HG03097 (cell line): ENCODE measurements at regions not wholly inside any gene's neighbourhood (a gene's known extent, or its start where the extent isn't known, plus 50 kb on each side); places are given as distances from the start of the nearest gene placed in this dataset.
"Not testable (repeated sequence)": the region's sequence is repeated elsewhere in the genome, so short reads cannot be mapped to it uniquely, and the experiment has no call there.

ENCODE experiments used
- ATAC-seq: cut with Tn5 transposase; IDR thresholded peaks from one replicate; pipeline ENCODE4 v1.9.1; 2021; ENCODE audit not compliant: unreplicated experiment, low FRiP score

DNA sequence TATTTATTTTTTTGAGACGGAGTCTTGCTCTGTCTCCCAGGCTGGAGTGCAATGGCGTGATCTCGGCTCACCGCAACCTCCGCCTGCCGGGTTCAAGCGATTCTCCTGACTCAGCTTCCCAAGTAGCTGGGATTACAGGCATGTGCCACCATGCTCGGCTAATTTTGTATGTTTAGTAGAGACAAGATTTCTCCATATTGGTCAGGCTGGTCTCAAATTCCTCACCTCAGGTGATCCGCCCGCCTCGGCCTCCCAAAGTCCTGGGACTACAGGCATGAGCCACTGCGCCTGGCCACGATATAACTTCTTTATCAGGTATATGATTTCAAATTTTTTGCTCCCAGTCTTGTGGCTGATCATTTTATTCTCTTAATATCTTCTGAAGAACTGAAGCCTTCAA is 1506.3 kb downstream of the FAM181B start:
- ATAC-seq = not testable (repeated sequence)

DNA sequence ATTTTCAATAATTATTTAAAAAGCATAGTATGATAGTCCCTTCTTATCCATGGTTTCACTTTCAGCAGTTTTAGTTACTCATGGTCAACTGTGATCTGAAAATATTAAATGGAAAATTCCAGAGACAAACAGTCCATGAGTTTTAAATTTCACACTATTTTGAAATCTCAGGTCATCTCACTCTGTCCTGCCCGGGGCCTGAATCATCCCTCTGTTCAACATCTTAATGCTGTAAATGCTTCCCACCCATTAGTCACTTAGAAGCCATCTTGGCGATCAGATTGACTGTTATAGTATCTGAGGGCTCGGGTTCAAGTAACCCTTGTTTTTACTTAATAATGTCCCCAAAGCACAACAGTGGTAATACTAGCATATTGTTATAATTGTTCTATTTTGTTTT is 1509.3 kb downstream of the FAM181B start:
- no peak for ATAC-seq

DNA sequence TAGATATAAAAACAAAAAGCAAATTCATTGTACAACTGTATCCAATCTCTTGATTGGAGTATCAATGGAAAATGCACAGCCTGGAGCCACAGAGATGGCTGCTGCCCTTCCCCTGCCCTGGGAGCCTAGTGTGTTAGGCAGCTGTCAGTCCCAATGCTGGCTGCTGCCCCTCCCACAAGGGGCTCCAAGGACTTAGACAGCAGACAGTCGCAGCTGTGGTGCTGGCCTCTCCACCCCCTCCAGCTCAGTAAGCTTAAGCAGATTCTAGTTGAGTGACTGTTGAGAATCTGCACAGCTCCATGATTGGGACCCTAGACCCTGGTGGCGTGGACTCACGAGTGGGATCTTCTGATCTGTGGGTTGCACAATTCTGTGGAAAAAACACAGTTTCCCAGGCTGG is 1511.2 kb downstream of the FAM181B start:
- no peak for ATAC-seq

DNA sequence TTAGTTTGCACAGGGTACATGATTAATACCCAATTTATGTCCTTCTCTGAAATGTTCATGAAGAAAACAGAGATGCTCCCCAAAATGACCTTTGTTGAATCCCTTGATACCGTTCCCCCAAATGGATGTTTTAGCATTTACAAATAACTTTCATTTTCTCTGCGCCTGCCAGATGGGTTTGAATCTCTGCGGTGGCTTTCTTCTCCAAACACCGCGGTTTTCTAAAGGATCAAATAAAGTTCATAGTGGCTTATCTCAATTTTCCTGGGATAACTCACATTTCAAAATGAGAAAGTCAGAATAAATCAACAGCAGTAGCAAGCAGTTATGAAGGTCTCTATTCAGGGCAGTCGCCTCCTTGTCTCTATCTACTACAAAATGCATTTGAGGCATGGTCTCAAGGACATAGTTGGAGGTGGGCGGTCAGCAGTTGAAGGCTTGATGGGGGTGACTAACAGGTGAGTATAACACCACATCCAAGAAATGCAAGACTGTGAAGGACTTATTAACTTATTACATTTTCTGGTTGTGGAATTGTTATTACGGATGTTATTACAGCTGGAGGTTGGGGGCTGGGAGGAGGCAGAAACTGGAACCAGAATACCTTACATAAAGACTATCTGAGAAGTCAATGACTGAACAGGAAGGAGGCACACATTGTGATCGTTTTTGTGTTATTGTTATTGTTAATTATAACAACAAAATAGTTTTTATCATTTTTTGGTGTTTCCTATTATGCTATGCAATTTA is 1513.3 kb downstream of the FAM181B start:
- no peak for ATAC-seq

DNA sequence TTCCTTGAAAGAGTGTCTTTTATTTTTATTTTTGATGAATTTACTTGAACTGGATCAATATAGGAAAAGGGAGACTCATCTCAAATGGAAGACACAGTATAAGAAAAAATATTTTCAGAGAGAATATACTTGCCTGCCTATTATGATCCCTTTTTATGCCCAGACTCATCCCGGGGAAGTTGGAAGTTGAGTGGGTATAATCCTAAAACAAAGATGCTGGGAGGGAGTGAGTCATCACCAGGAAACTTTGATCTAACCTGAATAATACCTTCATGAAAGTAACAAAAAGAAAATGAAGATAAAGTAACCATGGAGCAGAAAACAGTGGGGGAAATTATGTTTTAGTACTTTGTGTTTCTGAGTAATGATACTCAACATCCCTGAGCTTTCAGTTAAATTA is 1514.0 kb downstream of the FAM181B start:
- no peak for ATAC-seq

DNA sequence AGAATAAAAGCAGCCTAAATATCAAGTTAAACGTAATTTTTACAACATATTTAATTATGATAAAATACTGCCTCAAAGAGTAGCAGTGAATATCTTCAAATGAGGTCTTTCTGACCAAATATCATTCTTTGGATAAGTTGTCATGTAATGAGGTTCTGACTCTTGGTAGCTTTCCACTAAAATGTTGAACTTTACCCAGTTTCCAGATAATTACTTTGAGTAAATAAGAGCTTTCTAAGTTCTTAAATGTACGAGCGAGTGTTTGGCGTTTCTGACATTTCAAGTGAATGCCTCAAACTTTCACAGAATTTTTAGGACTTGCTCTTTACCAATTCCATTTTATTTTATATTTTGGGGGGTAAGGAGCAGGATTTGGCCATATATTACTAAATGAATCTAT is 1515.2 kb downstream of the FAM181B start:
- ATAC-seq = no peak

DNA sequence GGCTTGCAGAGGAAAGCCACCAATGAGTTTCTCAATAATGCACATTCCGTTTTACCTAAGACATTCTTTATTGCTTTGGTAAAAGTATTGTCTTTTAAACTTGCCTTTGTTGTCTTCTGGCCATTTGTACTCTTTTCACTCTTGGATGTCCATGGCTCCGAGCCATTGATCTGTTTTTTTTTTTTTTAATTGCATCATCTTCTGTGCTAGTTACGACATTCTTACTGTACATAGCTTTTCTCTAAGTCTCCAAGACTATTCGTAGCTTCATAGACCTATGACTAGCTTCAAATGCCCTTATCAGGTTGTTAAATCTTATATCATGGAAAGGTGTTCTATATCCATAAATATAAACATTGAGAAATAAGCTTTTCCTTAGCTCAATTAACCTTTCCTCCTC is 1522.6 kb downstream of the FAM181B start:
- no peak for ATAC-seq

DNA sequence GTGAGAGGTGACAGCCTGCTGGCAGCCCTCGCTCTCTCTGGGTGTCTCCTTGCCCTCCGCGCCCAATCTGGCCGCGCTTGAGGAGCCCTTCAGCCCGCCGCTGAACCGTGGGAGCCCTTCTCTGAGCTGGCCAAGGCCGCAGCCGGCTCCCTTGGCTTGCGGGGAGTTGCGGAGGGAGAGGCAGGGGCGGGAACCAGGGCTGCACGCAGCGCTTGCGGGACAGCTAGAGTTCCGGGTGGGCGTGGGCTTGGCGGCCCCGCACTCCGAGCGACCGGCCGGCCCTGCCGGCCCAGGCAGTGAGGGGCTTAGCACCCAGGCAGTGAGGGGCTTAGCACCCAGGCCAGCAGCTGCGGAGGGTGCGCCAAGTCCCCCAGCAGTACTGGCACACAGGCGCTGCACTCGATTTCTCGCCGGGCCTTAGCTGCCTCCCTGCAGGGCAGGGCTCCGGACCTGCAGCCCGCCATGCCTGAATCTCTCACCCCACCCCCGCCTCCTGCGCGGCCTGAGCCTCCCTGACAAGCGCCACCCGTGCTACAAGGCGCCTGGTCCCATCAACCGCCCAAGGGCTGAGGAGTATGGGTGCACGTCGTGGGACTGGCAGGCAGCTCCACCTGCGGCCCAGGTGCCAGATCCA is 1526.1 kb downstream of the FAM181B start:
- ATAC-seq = no peak

DNA sequence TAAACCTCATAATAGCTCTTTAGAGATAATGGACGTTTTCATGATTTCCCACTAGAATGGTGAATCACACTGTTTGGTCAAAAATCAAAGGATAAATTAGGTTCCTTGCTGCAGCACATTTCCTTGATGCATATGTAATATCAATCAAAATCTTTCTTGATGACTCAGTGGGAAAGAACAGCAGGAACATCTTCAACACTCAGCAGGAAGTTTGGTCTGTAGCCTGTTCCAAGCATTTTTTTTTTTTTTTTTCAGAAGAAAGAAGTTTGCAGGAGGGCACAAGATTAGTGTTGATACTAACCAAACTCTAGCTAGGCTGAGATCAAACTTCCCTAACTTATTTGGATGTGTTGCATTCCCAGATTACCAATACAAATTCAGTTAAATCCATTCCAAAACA is 1529.8 kb downstream of the FAM181B start:
- no peak for ATAC-seq

DNA sequence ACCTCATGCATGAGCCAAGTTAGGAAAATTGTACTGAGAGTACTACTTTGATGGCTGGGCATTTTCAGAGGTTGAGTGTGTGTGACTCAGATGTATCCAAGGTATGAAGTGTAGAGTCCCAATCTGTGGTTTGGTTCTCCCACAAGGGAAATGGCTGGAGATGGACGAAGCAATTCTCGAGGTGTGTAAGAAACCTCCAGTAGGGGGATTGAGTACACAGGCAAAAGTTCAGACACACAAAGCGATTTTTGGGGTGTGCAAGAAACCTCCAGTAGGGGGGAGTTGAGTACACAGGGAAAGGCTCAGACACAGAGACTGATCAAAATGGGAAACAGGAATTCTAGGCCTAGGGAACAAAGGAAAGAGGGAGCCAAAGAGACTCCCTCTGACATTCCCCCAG is 1536.3 kb downstream of the FAM181B start:
- no peak for ATAC-seq

DNA sequence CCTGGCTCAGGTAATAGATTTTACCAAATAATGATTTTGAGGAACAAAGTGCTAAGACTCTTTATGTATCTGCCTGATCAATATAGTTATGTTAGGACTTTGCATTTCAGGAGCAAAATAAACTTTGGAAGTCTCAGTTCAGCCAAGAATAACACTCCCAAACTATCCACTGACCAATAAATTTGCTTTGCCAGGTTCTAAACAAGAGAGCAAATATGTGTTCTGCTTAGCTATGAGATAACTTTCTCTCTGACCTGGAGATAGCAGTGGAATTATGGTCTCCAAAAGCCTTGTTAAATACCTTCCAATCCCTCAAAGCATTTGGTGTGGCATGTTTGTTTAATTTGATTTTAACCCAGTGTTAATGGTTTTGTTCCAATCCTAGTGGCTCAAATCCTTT is 1541.1 kb downstream of the FAM181B start:
- ATAC-seq = no peak

DNA sequence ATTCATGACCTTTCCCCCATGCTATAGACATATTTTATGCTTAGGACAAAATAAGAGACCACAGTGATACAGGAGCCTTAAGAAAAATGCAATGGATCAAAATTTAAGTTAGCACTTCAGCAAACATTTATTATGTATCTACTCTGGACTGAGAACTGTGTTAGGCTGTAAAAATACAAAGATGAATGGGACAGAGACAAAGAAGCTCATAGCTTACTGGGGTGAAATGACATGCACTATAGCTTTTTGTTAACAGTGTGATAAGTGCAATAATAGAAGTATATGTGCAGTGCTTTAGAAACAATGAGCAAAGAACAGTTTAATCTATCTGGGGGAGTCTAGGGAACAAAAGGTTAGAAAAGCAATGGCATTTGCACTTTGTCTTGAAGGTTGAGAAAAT is 1543.1 kb downstream of the FAM181B start:
- ATAC-seq = no peak

DNA sequence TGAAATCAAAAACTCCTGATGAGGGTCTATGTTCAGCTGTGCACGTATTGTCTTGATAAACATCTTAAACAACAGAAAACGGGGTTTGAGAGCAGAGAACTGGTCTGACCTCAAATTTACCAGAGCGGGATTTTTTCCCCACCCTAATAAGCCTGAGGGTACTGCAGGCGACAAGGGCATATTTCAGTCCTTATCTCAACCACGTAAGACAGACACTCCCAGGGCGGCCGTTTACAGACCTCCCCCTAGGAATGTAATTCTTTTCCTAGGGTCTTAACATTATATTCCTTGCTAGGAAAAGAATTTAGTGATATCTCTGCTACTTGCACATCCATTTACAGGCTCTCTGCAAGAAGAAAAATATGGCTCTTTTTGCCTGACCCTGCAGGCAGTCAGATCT is 1546.6 kb downstream of the FAM181B start:
- ATAC-seq = not testable (repeated sequence)

DNA sequence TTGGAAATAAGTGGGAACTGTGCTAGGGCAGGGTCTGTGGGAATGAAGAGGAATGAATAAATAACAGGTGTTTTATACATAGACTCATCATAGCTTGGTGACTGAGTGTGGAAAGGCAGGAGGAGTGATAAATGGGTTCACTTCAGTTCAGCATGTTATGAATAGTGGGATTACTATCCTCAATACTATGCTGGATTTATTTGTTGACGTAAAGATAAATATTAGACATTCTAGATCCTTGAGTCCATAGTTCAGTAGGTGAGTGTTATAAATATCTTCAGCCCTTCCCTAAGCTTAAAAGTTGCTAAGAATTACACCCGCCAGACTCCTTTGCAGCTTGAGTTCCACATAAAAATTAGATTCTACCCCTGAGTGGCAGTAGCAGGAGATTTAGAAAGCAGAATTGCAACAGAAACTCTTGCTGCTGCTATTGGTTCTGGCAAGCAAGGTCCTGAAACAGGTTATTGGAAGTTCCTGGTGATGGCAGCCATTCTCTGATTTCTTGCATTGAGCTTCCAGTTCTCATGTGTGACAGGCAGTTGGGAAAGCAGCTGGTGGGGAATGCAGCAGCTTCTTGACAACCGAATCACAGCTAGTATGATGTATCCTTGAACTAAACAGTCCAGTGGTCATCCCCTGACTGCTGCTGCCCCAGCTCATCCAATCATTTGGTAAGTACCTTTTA is 1558.9 kb downstream of the FAM181B start:
- ATAC-seq = no peak

DNA sequence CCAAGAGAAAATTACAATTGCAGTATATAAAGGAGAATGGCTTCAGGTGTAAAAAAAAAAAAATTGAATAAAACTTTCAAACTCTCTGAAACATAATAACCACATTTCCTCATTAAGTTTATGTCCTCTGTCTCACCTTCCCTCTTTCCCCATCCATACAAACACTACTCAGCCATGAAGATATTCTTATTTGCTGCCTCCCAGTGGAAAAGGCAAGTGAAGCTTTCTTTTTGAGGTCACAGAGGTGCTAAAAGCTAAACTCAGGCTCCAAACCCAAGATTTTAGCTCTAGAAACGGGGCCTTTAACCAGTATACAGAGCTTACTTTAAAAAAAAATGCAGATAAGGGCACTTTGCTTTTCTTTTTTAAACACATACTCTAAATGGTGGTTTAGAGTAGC is 1568.5 kb downstream of the FAM181B start:
- no peak for ATAC-seq

DNA sequence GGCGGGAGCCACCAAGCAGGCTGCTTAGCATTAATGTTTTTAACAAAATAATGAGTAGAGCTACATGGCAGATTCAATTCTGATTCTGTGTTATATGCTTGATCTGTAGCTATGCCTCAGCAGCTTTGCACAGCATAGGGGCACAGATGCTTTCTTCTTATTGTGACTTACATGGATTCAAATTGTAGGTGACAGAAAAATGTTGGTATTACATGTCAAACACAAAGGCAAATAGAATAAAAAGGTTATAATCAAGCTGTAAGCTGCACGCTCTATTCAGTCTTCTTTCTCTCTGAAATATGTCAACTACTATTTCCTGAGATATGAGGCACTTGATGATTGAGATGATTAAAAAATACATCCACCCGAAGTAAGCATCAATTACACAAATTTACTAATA is 1573.8 kb downstream of the FAM181B start:
- no peak for ATAC-seq

DNA sequence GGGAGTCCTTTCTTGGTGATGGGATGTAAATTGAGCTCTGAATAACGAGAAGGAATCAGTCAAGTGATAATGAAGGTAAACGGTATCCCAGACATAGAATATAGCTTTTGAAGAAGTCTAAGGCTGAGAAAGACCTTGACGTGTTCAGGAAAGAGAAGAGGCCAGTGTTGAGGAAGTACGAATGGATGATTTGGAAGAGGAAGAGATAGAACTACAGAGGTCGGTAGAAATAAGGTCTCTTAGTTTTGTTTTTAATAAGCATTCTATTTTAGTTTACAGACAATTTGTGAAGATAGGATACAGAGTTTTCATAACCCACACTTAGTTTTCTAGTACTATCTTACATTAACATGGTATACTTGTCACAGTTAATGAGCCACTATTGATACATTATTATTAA is 1598.1 kb downstream of the FAM181B start:
- no peak for ATAC-seq

DNA sequence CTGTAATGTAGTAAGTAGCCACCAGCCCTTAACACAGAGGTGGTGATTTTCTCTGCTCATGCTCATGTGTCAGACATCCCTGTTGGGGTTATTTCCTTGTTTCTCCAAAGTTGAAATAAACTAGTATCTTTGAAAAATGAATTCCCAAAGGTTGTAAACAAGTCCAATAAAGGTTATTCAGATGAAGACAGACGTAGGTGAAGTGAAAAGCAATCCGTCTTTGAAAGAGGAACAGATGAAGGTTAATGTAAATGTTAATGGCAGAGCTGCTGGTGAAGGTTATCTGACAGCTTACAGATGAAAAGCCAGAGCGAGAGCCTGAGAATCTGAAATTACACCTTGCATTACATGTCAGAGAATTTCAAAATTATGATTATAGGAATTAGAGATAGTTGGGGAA is 1604.0 kb downstream of the FAM181B start:
- ATAC-seq = no peak

DNA sequence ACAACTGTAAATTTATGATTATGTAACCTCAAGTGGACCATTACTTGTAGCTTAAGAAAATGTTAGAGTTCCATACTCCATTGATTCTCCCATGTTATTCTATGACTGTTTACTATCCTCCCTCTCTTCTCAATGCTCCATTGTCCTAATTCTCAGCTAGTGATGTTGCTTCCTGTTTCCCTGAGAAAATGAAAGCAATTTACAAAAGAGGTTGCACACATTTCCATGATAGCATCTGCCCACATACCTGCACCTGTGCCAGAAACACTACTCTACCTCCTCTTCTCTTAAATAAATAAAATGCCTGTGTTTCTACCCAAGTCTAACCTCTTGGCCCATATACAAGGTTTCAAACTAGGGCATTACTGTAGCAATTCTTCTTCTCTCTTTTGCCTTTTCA is 1620.9 kb downstream of the FAM181B start:
- no peak for ATAC-seq

DNA sequence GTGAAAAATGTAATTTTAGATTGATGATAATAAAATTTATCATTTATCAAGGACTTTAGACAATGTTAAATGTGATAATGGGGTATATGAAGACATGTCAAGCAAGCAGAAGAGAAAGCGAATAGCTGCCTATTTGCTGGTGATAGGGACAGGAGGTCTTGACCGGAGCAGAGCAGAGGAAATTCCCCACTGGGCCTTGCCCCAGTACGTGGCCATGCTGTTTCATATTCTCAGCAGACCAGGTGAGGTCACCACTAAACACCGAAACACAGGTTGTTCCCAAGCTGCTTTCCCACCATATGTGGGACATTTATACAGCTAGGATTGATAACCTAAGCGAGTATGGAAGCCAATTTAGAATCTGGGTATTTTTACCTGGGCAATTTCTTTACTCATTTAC is 1629.6 kb downstream of the FAM181B start:
- no peak for ATAC-seq

DNA sequence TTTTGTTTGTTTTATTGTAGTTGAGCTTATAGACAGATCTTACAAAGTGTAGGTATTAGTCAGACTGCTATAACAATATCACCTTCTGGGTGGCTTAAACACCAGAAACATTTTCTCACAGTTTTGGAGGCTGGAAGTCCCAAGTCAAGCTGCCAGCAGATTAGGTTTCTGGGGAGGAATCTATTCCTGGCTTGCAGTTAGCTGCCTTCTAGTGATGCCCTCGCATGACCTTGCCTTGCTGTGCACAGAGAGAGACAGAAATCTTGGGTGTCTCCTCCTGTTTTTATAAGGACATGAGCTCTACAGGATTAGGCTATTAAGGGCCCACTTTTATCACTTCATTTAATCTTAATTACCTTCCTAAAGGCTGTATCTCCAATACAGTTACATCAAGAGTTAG is 1635.2 kb downstream of the FAM181B start:
- ATAC-seq = no peak

DNA sequence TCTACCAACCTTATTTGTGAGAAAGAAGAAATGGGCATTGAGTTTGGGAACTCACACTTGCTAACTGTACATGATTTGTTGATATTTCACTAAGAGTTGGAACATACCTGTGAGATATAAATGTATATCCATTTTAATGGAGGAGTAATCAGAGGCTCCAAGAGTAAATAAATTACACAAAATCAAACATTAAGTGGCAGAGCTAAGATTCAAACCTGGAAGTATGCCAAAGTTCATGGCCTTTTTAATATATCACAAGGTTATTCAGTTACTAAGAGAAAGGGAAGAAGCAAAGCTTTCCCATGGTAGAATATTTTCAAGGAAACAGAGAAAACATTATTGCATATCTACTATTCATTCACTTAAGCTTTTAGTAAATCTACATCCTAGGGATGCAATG is 1641.1 kb downstream of the FAM181B start:
- no peak for ATAC-seq
